GM12878 (cell line): ENCODE measurements at regions not wholly inside any gene's neighbourhood (a gene's known extent, or its start where the extent isn't known, plus 50 kb on each side); places are given as distances from the start of the nearest gene placed in this dataset.

Experiments used
- ATAC-seq: fragments of 200-7000 bp; cut with Tn5 transposase; 3 replicates; pipeline ENCODE4 v1.9.1; 2020; ENCODE audit warnings: mild to moderate bottlenecking, moderate library complexity
- BruUV-seq: library from RNA; stranded (reverse); fragments of 400-500 nt; replicated peaks from 2 replicates; lab custom pipeline; 2021; lab: Mats Ljungman, UMichigan
- CTCF ChIA-PET: fragments of 300-600 bp; sonication (Branson Sonifier 250); formaldehyde crosslinking; extraction: SDS; loops from one replicate; lab custom pipeline; 2021; ENCODE audit warnings: inconsistent platforms; lab: Yijun Ruan, JAX
- POLR2A ChIA-PET: fragments of 350-600 bp; formaldehyde crosslinking; extraction: SDS; loops from one replicate; lab custom pipeline; 2021; ENCODE audit warnings: inconsistent platforms; lab: Charles Lee
- RAD21 ChIA-PET: fragments of 300-600 bp; sonication (Branson Sonifier 250); formaldehyde crosslinking; loops from one replicate; lab custom pipeline; 2023; ENCODE audit warnings: antibody characterized with exemption; ENCODE audit not compliant: unreplicated experiment; lab: Charles Lee
- SMC1A ChIA-PET: fragments of 300-600 bp; sonication (Branson Sonifier 250); formaldehyde crosslinking; loops from one replicate; lab custom pipeline; 2023; ENCODE audit not compliant: unreplicated experiment, uncharacterized antibody; lab: Charles Lee
- DNase-seq: peaks from one replicate; pipeline ENCODE4 v3.0.0-alpha.2; 2011; ENCODE audit warnings: low read depth, low spot score
- FAIRE-seq: peaks from 3 replicates; lab custom pipeline; 2011; peaks lifted over from hg19 to GRCh38; lab: Jason Lieb, UNC
- H2AFZ ChIP-seq: 2 replicates; pipeline ENCODE4 v1.6.0; 2011; ENCODE audit warnings: low read depth, low read length, control low read depth; ENCODE audit not compliant: control insufficient read depth
- H3K27ac ChIP-seq: 2 replicates; pipeline ENCODE4 v1.5.1; 2011; ENCODE audit warnings: control low read depth; ENCODE audit not compliant: control insufficient read depth, insufficient read depth
- H3K27me3 ChIP-seq, 2 experiments: replicated peaks in 1 of 2; 2 replicates each; pipeline versions ENCODE4 v1.6.0 to v1.6.1; 2011; ENCODE audit warnings: low read length in 1 of 2; ENCODE audit not compliant: control insufficient read depth in 2 of 2, insufficient read depth in 2 of 2
- H3K36me3 ChIP-seq, 2 experiments: 2 replicates each; pipeline ENCODE4 v1.5.1; 2011; ENCODE audit warnings: low read length in 1 of 2; ENCODE audit not compliant: control insufficient read depth in 2 of 2, insufficient read depth in 2 of 2
- H3K4me1 ChIP-seq: 2 replicates; pipeline ENCODE4 v1.6.1; 2011; ENCODE audit warnings: mild to moderate bottlenecking, low read length, moderate library complexity, mixed read lengths; ENCODE audit not compliant: control insufficient read depth, insufficient read depth
- H3K4me2 ChIP-seq: 2 replicates; pipeline ENCODE4 v1.6.0; 2011; ENCODE audit warnings: control low read depth; ENCODE audit not compliant: control insufficient read depth, insufficient read depth
- H3K4me3 ChIP-seq: fragments of 200-600 bp; sonication (generic); 2 replicates; pipeline ENCODE4 v1.5.1; 2016
- H3K79me2 ChIP-seq: 2 replicates; pipeline ENCODE4 v1.6.0; 2011; ENCODE audit warnings: low read length; ENCODE audit not compliant: control insufficient read depth, insufficient read depth
- H3K9ac ChIP-seq: 2 replicates; pipeline ENCODE4 v1.8.0; 2011; ENCODE audit warnings: low read length, control low read depth, mixed read lengths; ENCODE audit not compliant: control insufficient read depth, insufficient read depth
- H3K9me3 ChIP-seq: replicated peaks from 3 replicates; pipeline ENCODE4 v1.5.1; 2011; ENCODE audit warnings: mild to moderate bottlenecking, low read length; ENCODE audit not compliant: control insufficient read depth, insufficient read depth
- H4K20me1 ChIP-seq: 2 replicates; pipeline ENCODE4 v1.6.0; 2011; ENCODE audit not compliant: control insufficient read depth, insufficient read depth
- CREM ChIP-seq: IDR thresholded peaks from 2 replicates; pipeline ENCODE4 v1.6.1; 2014; ENCODE audit warnings: antibody characterized with exemption, low read depth
- CTCF ChIP-seq, 3 experiments: IDR thresholded peaks in 2 of 3; conservative IDR thresholded peaks in 1 of 3; 2 replicates each; pipeline ENCODE4 v1.5.1; 2011; ENCODE audit warnings: low read depth in 3 of 3, low read length in 3 of 3, mild to moderate bottlenecking in 3 of 3, control low read depth in 2 of 3, moderate library complexity in 2 of 3, inconsistent platforms in 1 of 3, mixed read lengths in 1 of 3; ENCODE audit not compliant: control insufficient read depth in 2 of 3, insufficient read depth in 1 of 3; ENCODE audit errors: extremely low read depth in 1 of 3
- HSF1 ChIP-seq: fragments of 150-350 bp; IDR thresholded peaks from 2 replicates; pipeline ENCODE4 v1.6.1; 2014; ENCODE audit warnings: mild to moderate bottlenecking, low read depth, low read length
- MTA2 ChIP-seq: fragments of 450-650 bp; IDR thresholded peaks from 2 replicates; pipeline ENCODE4 v1.6.1; 2016; ENCODE audit warnings: low read depth, mild to moderate bottlenecking, moderate library complexity
- NBN ChIP-seq: fragments of 450-650 bp; IDR thresholded peaks from 2 replicates; pipeline ENCODE4 v1.6.1; 2016
- SMARCA5 ChIP-seq: fragments of 450-650 bp; IDR thresholded peaks from 2 replicates; pipeline ENCODE4 v1.6.1; 2017; ENCODE audit warnings: mild to moderate bottlenecking
- SREBF1 ChIP-seq: IDR thresholded peaks from 2 replicates; pipeline ENCODE4 v1.6.1; 2012; ENCODE audit warnings: mild to moderate bottlenecking, low read length
- whole genome bisulfite sequencing: methylation state at CpG from one replicate; pipeline ENCODE4 v1.1.6; 2016; ENCODE audit warnings: low lambda C conversion rate; ENCODE audit not compliant: insufficient replicate concordance, insufficient coverage; ENCODE audit errors: missing lambda C conversion rate; 5-methylcytosine and 5-hydroxymethylcytosine counted together
- in situ Hi-C: fragments of 300-500 bp; cut with MboI; formaldehyde crosslinking; loops from 9 replicates; pipeline ENCODE4 v1.14.3; 2018; ENCODE audit warnings: mixed read lengths
- intact Hi-C: fragments of 100-400 bp; cut with micrococcal nuclease; formaldehyde crosslinking; loops from one replicate; pipeline ENCODE4 v1.14.2; 2022; ENCODE audit not compliant: unreplicated experiment
- TF ChIP-seq, protein P1 (sequence below): fragments of 450-650 bp; IDR thresholded peaks from 2 replicates; pipeline ENCODE4 v1.6.1; 2016; ENCODE audit warnings: mild to moderate bottlenecking

DNA sequence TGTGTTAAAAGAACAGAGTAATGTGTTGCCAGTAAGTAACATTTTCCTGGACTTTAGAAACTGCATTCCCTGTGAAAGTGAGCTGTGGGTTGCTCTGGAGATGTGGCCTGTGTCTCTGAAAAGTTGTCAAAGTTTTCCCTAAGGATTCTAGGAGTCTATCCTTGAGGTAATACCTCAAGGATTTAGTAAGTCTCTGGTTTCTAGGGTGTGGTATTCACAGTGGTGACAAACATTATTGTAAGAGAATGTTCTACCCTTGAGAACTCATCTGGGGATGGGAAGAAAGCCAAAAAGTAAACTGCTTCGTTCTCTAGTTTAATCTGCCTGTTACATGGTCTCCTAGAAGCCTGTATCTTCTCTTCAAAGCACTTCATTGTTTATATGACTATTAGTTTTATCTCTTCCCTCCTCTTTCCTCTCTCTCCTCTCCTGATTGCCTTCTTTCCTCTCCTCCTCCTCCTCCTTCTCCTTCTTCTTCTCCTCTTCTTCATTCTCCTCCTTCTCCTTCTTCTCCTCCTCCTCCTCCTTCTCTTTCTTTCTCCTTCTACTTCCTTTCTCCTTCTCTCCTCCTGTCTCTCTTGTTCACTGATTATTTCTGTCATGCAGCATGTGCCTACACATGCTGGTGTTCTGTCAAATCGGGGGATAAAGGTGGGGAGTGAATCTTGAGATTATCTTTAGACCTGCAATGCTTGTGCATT lies 321.3 kb downstream of the PTTG2 start:
- RAD21 ChIA-PET = no interaction called here
- H3K9ac ChIP-seq = no peak overlapping the region

More for the DNA sequence above, 321.3 kb downstream of the PTTG2 start:
- Histone ChIP-seq H3K79me2 (no peaks in the 10 kb centered on the region), H2AFZ (no peak overlapping the region), H3K27ac (no peak overlapping the region), H3K9me3 (no peaks in the 10 kb centered on the region), H3K27me3 (no peaks in the 10 kb centered on the region), H3K4me1 (no peaks in the 10 kb centered on the region), H3K4me3 (no peak overlapping the region), H3K36me3 (no peaks in the 10 kb centered on the region), H3K4me2 (no peak overlapping the region), H4K20me1 (no peaks in the 10 kb centered on the region)
- SMC1A ChIA-PET = no interaction called here
- no peak for FAIRE-seq
- no peak for ATAC-seq
- no TSS peak for BruUV-seq
- intact Hi-C loops (no loop called here), in situ Hi-C loops (no loop called here)
- WGBS = 21% methylated on average over 2 of the region's 2 CpGs
- POLR2A ChIA-PET = interaction anchor here (0.6 kb wide), 1 partner anchor 68 kb away, joined by 3 read pairs; no protein-coding TSS in a partner anchor
- DNase-seq = no peak
- TF ChIP-seq SMARCA5 (no peak), CREM (no peak), NBN (no peak), MTA2 (no peak), CTCF (IDR thresholded peaks at IDR 0.05 in 2 of 3, conservative IDR thresholded peaks at IDR 0.05 in 1 of 3; ENCODE audit: control insufficient read depth in 2 of 3, extremely low read depth in 1 of 3, insufficient read depth in 1 of 3, low read depth in 3 of 3, low read length in 3 of 3) (no peak), SREBF1 (no peak), HSF1 (no peak)
- TF ChIP-seq, protein P1, sequence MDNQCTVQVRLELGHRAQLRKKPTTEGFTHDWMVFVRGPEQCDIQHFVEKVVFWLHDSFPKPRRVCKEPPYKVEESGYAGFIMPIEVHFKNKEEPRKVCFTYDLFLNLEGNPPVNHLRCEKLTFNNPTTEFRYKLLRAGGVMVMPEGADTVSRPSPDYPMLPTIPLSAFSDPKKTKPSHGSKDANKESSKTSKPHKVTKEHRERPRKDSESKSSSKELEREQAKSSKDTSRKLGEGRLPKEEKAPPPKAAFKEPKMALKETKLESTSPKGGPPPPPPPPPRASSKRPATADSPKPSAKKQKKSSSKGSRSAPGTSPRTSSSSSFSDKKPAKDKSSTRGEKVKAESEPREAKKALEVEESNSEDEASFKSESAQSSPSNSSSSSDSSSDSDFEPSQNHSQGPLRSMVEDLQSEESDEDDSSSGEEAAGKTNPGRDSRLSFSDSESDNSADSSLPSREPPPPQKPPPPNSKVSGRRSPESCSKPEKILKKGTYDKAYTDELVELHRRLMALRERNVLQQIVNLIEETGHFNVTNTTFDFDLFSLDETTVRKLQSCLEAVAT = no peak
- CTCF ChIA-PET = interaction anchor here (1.0 kb wide), 1 partner anchor 394 kb away, joined by 3 read pairs; no protein-coding TSS in a partner anchor
